ENCODE measurements at regions not wholly inside any gene's neighbourhood (a gene's known extent, or its start where the extent isn't known, plus 50 kb on each side); places are given as distances from the start of the nearest gene placed in this dataset.

DNA sequence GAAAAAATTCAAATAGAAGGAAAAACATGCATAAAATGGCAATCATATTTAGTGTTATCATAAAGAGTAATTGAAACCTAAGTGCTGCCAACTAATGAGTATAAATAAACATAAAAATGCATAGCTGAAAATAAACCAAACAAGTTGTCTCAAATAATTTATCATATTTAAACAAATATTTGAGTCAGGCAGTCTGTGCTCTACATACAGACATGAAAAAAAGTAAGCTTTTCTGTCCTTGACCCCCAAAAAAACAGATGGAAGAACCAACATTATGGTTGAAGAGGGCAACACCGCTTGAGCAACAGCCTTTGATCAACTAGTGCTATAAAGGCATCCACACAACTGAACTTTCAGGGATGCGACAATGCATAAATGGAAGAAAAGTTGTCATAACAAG lies 735.1 kb upstream of the MIR17HG start:
- TF ChIP-seq MAZ (IDR thresholded peaks at IDR 0.05; ENCODE audit: borderline replicate concordance, low read depth, low read length) (no peak), MAFK (IDR thresholded peaks at IDR 0.05; ENCODE audit: partially characterized antibody) (no peak), FOSB (CRISPR knock-in tag; IDR thresholded peaks at IDR 0.05) (no peak), CHD2 (IDR thresholded peaks at IDR 0.05; ENCODE audit: low read length, partially characterized antibody) (no peak), CEBPB (IDR thresholded peaks at IDR 0.05) (no peak)
- TF ChIP-seq, protein P1, sequence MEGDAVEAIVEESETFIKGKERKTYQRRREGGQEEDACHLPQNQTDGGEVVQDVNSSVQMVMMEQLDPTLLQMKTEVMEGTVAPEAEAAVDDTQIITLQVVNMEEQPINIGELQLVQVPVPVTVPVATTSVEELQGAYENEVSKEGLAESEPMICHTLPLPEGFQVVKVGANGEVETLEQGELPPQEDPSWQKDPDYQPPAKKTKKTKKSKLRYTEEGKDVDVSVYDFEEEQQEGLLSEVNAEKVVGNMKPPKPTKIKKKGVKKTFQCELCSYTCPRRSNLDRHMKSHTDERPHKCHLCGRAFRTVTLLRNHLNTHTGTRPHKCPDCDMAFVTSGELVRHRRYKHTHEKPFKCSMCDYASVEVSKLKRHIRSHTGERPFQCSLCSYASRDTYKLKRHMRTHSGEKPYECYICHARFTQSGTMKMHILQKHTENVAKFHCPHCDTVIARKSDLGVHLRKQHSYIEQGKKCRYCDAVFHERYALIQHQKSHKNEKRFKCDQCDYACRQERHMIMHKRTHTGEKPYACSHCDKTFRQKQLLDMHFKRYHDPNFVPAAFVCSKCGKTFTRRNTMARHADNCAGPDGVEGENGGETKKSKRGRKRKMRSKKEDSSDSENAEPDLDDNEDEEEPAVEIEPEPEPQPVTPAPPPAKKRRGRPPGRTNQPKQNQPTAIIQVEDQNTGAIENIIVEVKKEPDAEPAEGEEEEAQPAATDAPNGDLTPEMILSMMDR (IDR thresholded peaks at IDR 0.05) = no peak
- TF ChIP-seq, protein P2, sequence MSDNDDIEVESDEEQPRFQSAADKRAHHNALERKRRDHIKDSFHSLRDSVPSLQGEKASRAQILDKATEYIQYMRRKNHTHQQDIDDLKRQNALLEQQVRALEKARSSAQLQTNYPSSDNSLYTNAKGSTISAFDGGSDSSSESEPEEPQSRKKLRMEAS (IDR thresholded peaks at IDR 0.05) = no peak
